Activated CD8-positive, alpha-beta memory T cell treated with anti-CD3 and anti-CD28 coated beads, Interleukin-2, amount 50 U/mL, for 48 hours (primary cell): ENCODE measurements at regions not wholly inside any gene's neighbourhood (a gene's known extent, or its start where the extent isn't known, plus 50 kb on each side); places are given as distances from the start of the nearest gene placed in this dataset.
"Not testable (repeated sequence)": the region's sequence is repeated elsewhere in the genome, so short reads cannot be mapped to it uniquely, and the experiment has no call there.

ENCODE experiments used
- DNase-seq: peaks from one replicate; pipeline ENCODE4 v3.0.0-alpha.2; 2020

GRCh38 chr2:143939626-143940330 lies 580.1 kb downstream of the ZEB2 start:
- DNase-seq = no peak

- no peak for DNase-seq
Measured at GRCh38 chr2:143937723-143938350, 582.1 kb downstream of the ZEB2 start.

- peak; percentile 73 for DNase-seq
Measured at GRCh38 chr2:143936848-143937722, 582.8 kb downstream of the ZEB2 start.

GRCh38 chr2:143936538-143936847 lies 583.4 kb downstream of the ZEB2 start:
- no peak for DNase-seq

- DNase-seq = no peak
Measured at GRCh38 chr2:143935482-143935752, 584.5 kb downstream of the ZEB2 start.

GRCh38 chr2:143934626-143935481 lies 585.1 kb downstream of the ZEB2 start:
- no peak for DNase-seq

- no peak for DNase-seq
Measured at GRCh38 chr2:143933946-143934569, 585.9 kb downstream of the ZEB2 start.

DNA sequence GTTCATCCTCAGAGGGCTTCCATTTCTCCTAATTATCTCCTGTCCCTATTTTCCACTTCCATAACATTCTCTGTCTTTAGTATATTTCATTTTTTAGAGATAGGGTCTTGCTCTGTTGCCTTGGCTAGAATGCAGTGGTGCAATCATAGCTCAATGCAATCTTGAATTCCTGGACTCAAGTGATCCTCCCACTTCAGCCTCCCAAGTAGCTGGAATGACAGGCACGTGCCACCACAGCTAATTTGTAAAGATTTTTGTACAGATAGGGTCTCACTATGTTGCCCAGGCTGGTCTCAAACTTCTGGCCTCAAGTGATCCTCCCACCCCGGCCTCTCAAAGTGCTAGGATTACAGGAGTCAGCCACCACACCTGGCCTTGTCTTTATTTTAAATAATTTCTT lies 589.0 kb downstream of the ZEB2 start:
- DNase-seq = no peak

DNA sequence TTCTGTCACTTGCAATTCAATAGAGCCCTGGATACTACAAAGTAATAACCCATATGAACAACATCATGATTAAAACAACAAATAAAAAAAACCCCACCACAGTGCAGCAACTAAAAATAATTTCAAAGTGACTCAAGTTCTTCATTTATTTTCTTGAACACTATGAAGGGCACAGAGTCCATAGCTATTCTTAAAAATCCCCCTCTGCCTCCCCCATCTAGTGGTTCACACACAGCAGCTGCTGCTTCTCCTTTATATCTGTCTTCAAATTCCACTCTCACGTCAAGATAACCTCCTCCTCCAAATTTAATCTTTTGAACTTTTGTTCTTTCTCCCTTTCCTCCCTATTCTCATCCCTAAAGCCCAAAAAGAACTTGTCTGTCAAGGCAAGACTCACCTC lies 591.3 kb downstream of the ZEB2 start:
- DNase-seq = no peak

GRCh38 chr2:143928184-143928583 lies 591.7 kb downstream of the ZEB2 start:
- no peak for DNase-seq

GRCh38 chr2:143926736-143927135 lies 593.2 kb downstream of the ZEB2 start:
- DNase-seq = no peak

DNA sequence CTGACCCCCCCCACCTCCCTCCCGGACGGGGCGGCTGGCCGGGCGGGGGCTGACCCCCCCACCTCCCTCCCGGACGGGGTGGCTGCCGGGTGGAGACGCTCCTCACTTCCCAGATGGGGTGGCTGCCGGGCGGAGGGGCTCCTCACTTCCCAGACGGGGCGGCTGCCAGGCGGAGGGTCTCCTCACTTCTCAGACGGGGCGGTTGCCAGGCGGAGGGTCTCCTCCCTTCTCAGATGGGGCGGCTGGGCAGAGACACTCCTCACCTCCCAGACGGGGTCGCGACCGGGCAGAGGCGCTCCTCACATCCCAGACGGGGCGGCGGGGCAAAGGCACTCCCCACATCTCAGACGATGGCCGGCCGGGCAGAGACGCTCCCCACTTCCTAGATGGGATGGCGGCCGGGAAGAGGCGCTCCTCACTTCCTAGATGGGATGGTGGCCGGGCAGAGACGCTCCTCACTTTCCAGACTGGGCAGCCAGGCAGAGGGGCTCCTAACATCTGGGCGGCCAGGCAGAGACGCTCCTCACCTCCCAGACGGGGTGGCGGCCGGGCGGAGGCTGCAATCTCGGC lies 597.6 kb downstream of the ZEB2 start:
- DNase-seq = not testable (repeated sequence)

- no peak for DNase-seq
Measured at GRCh38 chr2:143918465-143918989, 601.4 kb downstream of the ZEB2 start.

- no peak for DNase-seq
Measured at GRCh38 chr2:143916781-143917180, 603.1 kb downstream of the ZEB2 start.

DNA sequence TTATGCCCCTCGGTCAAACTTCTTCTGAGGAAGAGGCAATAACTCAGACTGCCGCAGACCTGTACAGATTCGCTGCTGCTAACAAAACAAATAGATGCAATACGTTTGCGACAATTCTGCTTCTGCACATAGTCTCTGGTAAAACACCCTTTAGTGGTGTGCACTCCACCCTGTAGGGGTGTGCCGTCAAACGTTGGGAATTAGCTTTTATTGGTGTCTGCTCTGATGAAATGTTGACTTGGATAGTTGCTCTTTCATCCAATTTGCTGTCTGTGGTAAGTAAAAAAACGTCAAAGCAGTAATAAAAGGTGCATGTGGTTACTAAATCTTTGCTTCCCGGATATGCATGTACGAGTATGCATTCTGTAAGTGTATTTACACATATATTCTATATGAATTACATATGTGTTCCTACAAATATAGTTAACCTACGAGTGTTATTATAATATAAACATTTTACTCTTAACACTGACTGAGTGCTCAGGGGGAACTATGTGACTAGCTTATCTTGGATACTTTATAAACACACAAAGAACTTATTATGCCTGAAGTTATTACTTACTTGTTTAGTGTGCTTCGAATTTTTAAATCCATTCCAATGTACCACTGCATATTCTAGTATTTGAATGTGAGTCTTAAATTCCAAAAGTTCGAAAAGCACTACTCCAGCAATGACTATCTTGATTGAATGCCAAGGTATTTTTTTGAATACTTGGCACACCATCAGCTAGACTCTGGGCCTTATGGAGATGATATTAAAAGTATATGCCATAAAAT lies 610.2 kb downstream of the ZEB2 start:
- DNase-seq = no peak

DNA sequence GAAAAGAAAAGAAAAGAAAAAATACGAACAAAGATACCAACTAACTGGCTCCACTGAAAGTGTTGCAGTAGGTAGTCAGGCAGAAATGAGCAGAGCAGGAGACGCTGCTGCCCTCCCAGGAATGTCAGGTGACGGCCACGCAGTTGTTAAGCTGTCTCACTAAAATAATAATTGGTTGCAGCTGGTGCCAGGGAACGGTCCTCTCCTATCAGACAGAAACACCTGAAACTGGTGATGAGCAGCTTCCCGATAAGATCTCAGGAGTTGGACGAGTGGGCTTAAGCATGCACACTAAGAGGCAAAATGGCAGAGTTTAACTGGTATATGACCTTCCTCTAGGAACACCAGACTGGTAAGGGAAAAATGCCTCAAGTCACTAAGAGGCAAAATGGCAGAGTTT lies 611.1 kb downstream of the ZEB2 start:
- no peak for DNase-seq

- DNase-seq = no peak
Measured at GRCh38 chr2:143907801-143908200, 612.1 kb downstream of the ZEB2 start.

GRCh38 chr2:143906850-143907249 lies 613.1 kb downstream of the ZEB2 start:
- DNase-seq = no peak

DNA sequence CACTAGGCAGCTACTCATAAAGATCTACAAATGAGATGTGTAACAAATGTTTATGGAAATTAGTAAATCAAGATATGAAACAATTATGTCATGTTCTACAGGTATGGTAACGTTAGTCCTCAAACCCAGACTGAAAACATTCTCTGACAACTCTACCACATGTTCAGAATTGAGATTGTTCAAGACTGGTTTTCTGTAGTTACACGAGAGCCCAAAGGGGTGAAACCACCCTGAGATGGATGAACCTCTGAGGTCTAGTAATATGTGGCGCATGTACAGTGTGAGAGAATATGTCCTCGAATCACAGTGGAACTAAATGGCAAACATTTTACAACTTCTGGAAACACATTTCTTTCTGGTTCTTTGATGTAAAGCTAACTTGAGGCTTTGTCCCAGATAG lies 614.3 kb downstream of the ZEB2 start:
- DNase-seq = no peak

- no peak for DNase-seq
Measured at GRCh38 chr2:143903172-143903856, 616.6 kb downstream of the ZEB2 start.
